ENCODE measurements at regions not wholly inside any gene's neighbourhood (a gene's known extent, or its start where the extent isn't known, plus 50 kb on each side); places are given as distances from the start of the nearest gene placed in this dataset.
A peak's percentile ranks its signal among the peaks of the same experiment; 100 is the strongest.

GRCh38 chr20:22232473-22232872 lies 351.9 kb downstream of the FOXA2 start:
- no peak for DNase-seq
- Histone ChIP-seq H2BK5ac (ENCODE audit: insufficient read length, low read length) (no peak overlapping the region), H3K4ac (ENCODE audit: low read depth, low read length) (no peak overlapping the region), H3K4me2 (ENCODE audit: insufficient read depth, insufficient read length, low read length) (no peak overlapping the region), H4K91ac (ENCODE audit: insufficient read length, low read depth, low read length) (no peak overlapping the region), H3K79me2 (ENCODE audit: insufficient read depth, low read length) (no peaks in the 10 kb centered on the region), H3K14ac (ENCODE audit: insufficient read depth, low read length) (0 out of 2 replicates have a peak overlapping the region, but pooled peaks have one; percentile 44), H3K56ac (ENCODE audit: insufficient read length, low read depth, low read length) (no peak overlapping the region), H2BK20ac (ENCODE audit: low read depth, low read length, poor library complexity, severe bottlenecking) (no peak overlapping the region), H3K23ac (ENCODE audit: insufficient read length, low read depth, low read length) (no peak overlapping the region), H2BK120ac (ENCODE audit: low read depth, low read length, poor library complexity, severe bottlenecking) (no peak overlapping the region), H4K20me1 (ENCODE audit: control insufficient read depth, insufficient read depth, insufficient read length) (no peaks in the 10 kb centered on the region), H3K27ac (ENCODE audit: insufficient read length, low read depth, low read length) (no peak overlapping the region), H3K4me1 (ENCODE audit: insufficient read depth, low read length) (peaks cover 6% of the 10 kb centered on the region), H2AFZ (ENCODE audit: low read length) (no peak overlapping the region), H4K8ac (replicated peaks; ENCODE audit: insufficient read length, low read depth, low read length) (no peak overlapping the region), H3T11ph (ENCODE audit: low read length) (no peak overlapping the region), H4K5ac (ENCODE audit: insufficient read length, low read depth, low read length) (no peak overlapping the region), H3K18ac (ENCODE audit: insufficient read length, low read depth, low read length) (no peak overlapping the region), H3K23me2 (ENCODE audit: insufficient read length, low read depth, low read length, poor library complexity, severe bottlenecking) (no peaks in the 10 kb centered on the region), H2BK15ac (ENCODE audit: low read depth, low read length) (no peak overlapping the region), H2BK12ac (ENCODE audit: insufficient read length, low read depth, low read length) (no peak overlapping the region), H3K9me3 (ENCODE audit: control insufficient read depth, low read depth, low read length) (no peaks in the 10 kb centered on the region), H3K9ac (ENCODE audit: extremely low read depth, insufficient read length, low read length) (no peak overlapping the region), H3K27me3 (ENCODE audit: insufficient read depth, low read length) (no peaks in the 10 kb centered on the region), H2AK5ac (ENCODE audit: insufficient read length, low read length) (no peak overlapping the region), H3K79me1 (ENCODE audit: insufficient read depth, low read depth, low read length, poor library complexity, severe bottlenecking) (no peaks in the 10 kb centered on the region)
- Mint-ChIP-seq H3K4me3 (no peak overlapping the region), H3K4me1 (peaks cover 37 to 48% of the 10 kb centered on the region in 2 experiments), H3K36me3 (ENCODE audit: insufficient read depth in 1 of 3, low read depth in 3 of 3) (no peaks in the 10 kb centered on the region), H3K27me3 (ENCODE audit: low read depth) (peaks cover 2% of the 10 kb centered on the region; the same call in 1 of the 2 replicates), H3K9me3 (no peaks in the 10 kb centered on the region; a peak in 1 of 5 replicates), H3K27ac (no peak overlapping the region; a peak in 1 of 7 replicates)
- no CpG with 5 or more reads among the region's 9 CpGs for WGBS (ENCODE audit: extremely low coverage, insufficient read length, low lambda C conversion rate)
- TF ChIP-seq, protein P1, sequence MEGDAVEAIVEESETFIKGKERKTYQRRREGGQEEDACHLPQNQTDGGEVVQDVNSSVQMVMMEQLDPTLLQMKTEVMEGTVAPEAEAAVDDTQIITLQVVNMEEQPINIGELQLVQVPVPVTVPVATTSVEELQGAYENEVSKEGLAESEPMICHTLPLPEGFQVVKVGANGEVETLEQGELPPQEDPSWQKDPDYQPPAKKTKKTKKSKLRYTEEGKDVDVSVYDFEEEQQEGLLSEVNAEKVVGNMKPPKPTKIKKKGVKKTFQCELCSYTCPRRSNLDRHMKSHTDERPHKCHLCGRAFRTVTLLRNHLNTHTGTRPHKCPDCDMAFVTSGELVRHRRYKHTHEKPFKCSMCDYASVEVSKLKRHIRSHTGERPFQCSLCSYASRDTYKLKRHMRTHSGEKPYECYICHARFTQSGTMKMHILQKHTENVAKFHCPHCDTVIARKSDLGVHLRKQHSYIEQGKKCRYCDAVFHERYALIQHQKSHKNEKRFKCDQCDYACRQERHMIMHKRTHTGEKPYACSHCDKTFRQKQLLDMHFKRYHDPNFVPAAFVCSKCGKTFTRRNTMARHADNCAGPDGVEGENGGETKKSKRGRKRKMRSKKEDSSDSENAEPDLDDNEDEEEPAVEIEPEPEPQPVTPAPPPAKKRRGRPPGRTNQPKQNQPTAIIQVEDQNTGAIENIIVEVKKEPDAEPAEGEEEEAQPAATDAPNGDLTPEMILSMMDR (conservative IDR thresholded peaks at IDR 0.05): no peak

All from H9 (cell line).